ENCODE measurements at regions not wholly inside any gene's neighbourhood (a gene's known extent, or its start where the extent isn't known, plus 50 kb on each side); places are given as distances from the start of the nearest gene placed in this dataset.
"Not testable (repeated sequence)": the region's sequence is repeated elsewhere in the genome, so short reads cannot be mapped to it uniquely, and the experiment has no call there.

DNA sequence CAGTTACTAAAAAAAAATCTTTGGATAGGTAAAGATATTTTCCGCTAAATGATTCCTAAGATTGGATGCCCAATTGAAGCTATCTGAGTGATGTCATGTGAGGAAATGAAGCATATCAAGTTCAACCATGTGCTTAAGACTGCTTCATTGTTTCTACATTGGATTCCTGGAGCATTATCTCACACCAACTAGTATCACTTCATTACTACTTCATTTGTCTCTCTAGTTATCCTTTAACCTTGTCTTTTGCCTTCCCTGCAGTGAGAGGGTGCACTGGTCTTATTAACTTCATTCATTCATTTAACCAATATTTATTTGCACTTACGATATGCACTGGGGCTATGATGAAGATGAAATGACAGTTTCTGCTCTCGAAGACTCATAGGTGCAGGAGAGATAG lies 198.1 kb downstream of the SLC38A4 start:
- no peak for DNase-seq (ENCODE audit: low read depth in 2 of 3, low spot score in 1 of 3)

DNA sequence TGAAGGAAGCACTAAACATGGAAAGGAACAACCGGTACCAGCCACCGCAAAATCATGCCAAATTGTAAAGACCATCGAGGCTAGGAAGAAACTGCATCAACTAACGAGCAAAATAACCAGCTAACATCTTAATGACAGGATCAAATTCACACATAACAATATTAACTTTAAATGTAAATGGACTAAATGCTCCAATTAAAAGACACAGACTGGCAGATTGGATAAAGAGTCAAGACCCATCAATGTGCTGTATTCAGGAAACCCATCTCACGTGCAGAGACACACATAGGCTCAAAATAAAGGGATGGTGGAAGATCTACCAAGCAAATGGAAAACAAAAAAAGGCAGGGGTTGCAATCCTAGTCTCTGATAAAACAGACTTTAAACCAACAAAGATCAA lies 206.3 kb downstream of the SLC38A4 start:
- DNase-seq (ENCODE audit: low read depth in 2 of 3, low spot score in 1 of 3), result not testable (repeated sequence)

DNA sequence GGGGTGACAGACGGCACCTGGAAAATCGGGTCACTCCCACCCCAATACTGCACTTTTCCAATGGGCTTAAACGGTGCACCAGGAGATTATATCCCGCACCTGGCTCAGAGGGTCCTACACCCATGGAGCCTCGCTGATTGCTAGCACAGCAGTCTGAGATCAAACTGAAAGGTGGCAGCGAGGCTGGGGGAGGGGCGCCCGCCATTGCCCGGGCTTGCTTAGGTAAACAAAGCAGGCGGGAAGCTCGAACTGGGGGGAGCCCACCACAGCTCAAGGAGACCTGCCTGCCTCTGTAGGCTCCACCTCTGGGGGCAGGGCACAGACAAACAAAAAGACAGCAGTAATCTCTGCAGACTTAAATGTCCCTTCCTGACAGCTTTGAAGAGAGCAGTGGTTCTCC lies 208.1 kb downstream of the SLC38A4 start:
- DNase-seq (ENCODE audit: low read depth in 2 of 3, low spot score in 1 of 3), result not testable (repeated sequence)

DNA sequence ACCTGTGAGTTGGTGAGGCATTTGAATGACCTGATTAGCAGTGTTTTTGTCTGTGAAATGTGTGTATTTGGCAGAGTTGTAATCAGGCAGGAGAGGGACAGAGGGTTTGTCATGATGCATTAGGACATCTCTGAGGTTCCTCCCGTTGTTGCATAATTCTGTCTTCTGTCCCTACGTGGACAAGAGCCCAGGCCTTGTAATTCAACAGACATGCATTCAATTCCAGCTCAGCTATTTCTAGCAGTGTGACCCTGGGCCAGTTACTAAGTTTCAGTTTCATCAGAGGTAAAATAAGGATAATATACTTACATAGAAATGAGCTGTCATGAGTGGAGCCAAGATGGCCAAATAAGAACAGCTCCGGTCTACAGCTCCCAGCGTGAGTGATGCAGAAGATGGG lies 208.6 kb downstream of the SLC38A4 start:
- no peak for DNase-seq (ENCODE audit: low read depth in 2 of 3, low spot score in 1 of 3)

DNA sequence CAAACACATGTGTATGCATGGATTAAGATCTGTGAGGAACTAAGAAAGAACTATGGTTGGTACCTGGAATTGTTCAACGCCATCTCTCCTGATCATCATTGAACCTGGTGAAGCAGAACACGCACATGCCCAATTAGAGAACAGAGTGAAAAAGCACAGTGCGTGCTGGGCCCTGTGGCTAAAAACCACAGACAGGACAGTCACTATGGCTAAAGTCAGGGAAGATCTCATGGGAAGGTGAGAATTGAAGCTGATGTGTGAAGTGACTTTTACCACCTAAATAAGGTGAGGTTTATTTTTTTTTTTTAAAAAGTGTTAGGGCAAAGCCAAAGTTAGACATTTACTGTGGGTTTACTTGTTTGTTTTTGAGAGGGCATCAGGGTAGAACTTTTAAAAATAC lies 215.0 kb downstream of the SLC38A4 start:
- DNase-seq (ENCODE audit: low read depth in 2 of 3, low spot score in 1 of 3), result no peak

DNA sequence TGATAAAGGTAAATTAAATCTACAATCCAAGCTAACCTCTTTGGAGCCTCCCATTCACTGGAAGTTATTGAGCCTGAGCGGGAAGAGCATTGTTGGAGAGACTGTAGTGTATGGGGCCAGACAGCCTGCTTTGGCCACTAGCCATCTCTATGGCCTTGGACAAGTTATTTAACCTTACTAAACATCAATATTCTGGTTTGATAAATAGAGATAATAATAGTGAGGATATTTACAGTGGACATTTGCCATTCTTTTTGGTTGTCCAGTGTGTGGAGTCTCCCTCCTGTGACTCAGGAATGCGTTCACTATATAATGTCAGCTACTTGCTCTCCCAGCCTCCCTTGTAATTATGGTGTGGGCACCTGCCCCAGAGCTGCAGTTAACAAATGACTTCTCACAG lies 216.1 kb downstream of the SLC38A4 start:
- DNase-seq (ENCODE audit: low read depth in 2 of 3, low spot score in 1 of 3), result no peak

DNA sequence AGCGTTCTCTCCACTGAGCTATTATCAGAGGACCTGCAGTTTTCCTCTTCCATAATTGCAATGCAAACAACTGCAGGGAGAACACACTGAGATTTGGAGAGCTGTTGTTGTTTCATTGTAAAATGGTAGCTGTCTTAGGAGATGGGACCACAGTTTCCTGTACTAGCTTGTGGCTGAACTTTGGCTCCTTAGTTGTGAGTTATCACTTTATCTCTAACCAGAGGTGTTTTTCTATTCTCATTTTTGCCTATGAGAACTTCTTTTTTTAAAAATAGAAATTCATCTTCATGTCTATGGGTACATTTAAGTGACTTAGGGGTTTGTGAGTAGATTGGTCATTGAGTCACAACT lies 216.5 kb downstream of the SLC38A4 start:
- no peak for DNase-seq (ENCODE audit: low read depth in 2 of 3, low spot score in 1 of 3)

DNA sequence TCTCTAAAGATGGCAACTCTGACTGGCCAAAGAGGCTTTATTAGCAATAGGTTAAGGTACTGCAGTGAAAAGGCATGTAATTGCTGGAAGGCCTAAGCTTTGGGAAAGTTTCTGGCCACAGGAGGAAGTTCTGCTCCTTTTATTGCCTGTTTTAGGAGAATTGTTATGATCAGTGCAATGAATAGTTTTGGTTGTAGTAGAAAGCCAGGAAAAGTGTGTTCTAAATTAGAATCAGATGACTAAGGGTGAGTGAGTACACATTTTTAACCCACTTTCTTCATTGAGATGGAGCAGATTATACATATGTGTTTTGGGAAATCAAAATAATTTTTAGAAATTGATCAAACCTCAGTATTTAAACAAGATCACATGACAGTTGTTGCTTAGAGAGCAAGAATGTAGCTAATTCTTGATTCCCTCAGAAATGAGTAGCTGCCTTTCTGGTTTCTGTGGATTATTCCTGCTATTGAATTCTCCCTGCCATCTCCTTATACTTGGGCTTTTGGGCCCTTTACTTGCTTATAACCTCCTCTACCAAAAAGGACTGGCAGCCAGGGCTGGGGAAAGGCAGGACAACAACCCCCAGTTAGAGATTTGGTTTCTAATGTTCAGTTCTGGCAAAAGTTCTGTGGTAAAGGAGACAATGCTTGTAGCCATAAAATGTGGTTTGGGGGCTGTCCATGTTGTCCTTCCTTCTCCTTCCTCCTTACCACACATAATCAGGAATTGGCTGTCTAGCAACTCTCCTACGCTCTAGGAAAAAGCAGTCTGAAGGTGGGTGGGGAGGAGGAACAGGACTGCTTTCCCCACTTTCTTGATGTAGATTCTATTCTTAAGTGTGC lies 217.1 kb downstream of the SLC38A4 start:
- no peak for DNase-seq (ENCODE audit: low read depth in 2 of 3, low spot score in 1 of 3)

DNA sequence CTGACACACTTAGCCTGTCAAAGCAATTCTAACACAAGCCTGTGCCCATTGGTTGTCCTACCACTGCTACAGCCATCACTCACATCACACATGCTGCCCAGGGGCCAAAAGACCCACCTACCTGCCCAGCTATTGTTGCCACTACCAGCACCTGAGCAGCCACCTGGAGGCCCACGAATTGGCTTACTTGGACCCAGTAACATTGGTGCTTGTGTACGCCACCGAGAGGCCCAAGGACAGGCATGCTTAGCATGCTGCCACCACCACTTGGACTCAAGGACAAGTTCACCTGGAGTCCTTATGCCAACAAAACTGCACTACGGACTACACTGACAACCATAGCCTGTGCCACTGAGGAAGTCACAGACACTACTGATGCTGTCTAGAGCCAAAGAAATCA lies 221.1 kb downstream of the SLC38A4 start:
- no peak for DNase-seq (ENCODE audit: low read depth in 2 of 3, low spot score in 1 of 3)

DNA sequence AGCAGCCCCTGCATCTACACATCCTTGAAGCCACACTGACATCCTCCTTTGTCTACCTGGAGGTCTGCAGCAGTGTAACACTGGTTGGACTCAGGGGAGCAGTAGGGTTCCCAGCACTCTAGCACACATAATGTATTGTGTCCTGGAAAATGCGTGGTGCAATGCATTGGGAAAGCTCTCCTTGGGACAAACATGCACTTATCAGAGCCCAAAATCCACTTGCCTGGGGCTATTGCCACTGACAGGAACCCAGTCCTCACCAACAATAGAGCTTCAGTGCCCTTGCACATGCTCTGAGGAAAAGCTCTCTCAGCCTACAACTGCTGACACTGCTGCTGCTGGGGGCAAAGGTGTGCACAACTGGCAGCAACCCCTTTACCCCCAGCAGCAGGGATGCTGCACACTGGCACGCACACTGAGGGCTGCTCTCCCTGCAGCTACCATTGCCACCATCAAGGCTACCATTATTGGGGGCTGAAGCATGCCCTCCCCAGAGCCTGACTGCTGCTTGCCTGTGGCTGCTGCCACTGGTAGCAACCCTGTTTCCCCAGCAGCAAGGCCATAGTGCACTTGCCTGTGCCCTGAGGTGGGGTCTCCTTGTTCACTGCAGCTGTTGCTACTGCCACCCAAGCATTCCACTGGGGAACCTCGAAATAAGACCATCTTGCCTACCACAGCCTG lies 221.9 kb downstream of the SLC38A4 start:
- DNase-seq (ENCODE audit: low read depth in 2 of 3, low spot score in 1 of 3), result no peak

DNA sequence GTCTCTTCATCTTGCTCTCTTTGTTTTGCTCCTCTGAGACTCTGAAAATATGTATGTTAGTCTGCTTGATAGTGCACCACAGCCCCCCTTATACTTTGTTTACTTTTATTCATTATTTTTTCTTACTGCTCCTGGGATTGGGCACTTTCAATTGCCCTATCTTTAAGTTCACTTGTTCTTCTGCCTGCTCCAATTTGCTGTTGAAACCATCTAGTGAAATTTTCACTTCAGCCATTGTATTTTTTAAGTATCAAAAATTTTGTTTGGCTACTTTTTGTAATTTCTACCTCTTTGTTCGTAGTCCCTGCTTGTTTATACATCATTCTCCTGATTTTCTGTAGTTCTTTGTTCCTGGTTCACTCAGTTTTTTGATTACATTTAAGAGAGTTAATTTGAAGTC lies 223.3 kb downstream of the SLC38A4 start:
- no peak for DNase-seq (ENCODE audit: low read depth in 2 of 3, low spot score in 1 of 3)

DNA sequence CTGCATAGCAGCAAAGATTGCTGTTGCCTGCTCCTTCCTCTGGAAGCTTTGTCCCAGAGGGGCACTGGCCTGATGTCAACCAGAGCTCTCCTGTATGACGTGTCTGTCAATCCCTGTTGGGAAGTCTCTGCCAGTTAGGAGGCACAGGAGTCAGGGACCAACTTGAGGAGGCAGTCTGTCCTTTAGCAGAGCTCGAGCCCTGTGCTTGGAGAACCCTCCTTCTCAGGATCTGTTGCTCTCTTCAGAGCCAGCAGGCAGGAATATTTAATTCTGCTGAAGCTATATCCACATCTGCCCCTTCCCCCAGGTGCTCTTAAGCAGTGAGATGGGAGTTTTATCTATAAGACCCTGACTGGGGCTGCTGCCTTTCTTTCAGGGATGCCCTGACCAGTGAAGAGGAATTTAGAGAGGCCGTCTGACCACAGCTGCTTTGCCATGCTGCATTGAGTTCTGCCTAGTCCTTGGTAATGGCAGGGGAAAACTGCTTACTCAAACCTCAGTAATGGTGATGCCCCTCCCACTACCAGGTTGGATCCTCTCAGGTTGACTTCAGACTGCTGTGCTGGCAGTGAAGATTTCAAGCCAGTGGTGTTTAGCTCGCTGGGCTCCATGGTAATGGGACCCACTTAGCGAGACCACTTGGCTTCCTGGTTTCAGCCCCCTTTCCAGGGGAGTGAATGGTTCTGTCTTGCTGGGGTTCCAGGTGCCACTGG lies 218.6 kb upstream of the SLC38A2 start:
- no peak for DNase-seq (ENCODE audit: low read depth in 2 of 3, low spot score in 1 of 3)

DNA sequence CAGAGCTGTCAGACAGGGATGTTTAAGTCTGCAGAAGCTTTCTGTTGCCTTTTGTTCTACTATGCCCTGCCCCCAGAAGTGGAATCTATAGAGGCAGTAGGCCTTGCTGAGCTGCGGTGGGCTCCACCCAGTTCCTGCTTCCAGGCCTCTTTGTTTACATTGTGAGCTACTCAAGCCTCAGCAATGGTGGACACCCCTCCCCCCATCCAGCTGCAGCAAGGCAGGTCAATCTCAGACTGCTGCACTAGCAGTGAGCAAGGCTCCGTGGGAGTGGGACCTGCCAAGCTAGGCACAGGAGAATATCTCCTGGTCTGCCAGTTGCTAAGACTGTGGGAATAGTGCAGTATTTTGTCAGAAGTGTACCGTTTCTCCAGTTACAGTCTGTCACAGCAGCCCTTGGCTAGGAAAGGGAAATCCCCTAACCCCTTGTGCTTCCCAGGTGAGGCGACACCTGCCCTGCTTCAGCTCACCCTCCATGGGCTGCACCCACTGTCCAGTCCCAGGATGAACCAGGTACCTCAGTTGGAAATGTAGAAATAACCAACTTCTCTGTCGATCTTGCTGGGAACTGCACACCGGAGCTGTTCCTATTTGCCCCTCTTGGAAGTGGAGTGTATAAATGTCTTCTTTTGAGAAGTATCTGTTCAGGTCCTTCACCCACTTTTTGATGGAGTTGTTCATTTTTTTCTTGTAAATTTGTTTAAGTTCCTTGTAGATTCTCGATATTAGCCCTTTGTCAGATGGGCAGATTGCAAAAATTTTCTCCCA lies 213.5 kb upstream of the SLC38A2 start:
- no peak for DNase-seq (ENCODE audit: low read depth in 2 of 3, low spot score in 1 of 3)

DNA sequence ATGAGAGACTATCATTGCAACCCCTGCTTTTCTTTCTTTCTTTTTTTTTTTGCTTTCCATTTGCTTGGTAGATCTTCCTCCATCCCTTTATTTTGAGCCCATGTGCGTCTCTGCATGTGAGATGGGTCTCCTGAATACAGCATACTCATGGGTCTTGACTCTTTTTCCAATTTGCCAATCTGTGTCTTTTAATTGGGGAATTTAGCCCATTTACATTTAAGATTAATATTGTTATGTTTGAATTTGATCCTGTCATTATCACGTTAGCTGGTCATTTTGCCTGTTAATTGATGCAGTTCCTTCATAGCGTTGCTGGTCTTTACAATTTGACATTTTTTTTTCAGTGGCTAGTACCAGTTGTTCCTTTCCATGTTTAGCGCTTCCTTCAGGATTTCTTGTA lies 211.5 kb upstream of the SLC38A2 start:
- not testable (repeated sequence) for DNase-seq (ENCODE audit: low read depth in 2 of 3, low spot score in 1 of 3)

DNA sequence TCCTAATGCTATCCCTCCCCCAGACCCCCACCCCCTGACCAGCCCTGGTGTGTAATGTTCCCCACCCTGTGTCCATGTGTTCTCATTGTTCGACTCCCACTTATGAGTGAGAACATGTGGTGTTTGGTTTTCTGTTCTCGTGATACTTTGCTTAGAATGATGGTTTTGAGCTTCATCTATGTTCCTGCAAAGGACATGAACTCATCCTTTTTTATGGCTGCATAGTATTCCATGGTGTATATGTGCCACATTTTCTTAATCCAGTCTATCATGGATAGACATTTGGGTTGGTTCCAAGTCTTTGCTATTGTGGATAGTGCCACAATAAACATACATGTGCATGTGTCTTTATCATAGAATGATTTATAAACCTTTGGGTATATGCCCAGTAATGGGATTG lies 209.4 kb upstream of the SLC38A2 start:
- not testable (repeated sequence) for DNase-seq (ENCODE audit: low read depth in 2 of 3, low spot score in 1 of 3)

DNA sequence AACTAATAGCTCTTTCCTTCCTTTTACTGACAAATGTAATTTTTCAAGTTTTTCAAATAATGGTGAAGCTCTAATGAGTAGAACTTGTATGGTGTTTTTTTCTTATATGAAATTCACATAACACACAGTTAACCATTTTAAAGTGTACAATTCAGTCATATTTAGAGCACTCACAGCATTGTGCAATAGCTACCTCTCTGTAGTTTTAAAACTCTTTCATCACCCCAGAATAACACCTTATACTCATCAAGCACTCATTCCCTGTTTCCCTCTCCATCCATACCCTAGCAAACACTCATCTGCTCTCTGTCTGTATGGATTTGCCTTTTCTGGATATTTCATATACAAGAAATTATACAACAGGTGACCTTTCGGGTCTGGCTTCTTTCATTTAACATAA lies 207.9 kb upstream of the SLC38A2 start:
- DNase-seq (ENCODE audit: low read depth in 2 of 3, low spot score in 1 of 3), result no peak

DNA sequence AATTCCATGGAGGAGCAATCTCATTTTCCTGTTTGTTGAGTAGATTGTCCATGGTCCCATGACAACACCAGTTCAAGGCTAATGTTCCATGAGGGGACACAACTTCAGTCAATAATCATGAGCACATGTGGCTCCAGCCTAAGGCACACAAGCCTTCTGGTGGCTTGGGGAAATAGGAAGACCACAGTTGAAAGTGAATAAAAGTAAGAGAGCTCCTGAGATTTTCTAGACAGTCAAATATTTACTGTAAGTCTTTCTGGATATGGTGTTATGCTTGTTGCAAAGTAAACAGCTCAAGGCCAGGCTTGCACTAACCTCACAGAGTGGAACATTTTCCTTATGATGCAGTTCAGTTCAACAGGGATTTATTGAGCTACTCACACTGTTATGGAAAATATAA lies 206.9 kb upstream of the SLC38A2 start:
- no peak for DNase-seq (ENCODE audit: low read depth in 2 of 3, low spot score in 1 of 3)

DNA sequence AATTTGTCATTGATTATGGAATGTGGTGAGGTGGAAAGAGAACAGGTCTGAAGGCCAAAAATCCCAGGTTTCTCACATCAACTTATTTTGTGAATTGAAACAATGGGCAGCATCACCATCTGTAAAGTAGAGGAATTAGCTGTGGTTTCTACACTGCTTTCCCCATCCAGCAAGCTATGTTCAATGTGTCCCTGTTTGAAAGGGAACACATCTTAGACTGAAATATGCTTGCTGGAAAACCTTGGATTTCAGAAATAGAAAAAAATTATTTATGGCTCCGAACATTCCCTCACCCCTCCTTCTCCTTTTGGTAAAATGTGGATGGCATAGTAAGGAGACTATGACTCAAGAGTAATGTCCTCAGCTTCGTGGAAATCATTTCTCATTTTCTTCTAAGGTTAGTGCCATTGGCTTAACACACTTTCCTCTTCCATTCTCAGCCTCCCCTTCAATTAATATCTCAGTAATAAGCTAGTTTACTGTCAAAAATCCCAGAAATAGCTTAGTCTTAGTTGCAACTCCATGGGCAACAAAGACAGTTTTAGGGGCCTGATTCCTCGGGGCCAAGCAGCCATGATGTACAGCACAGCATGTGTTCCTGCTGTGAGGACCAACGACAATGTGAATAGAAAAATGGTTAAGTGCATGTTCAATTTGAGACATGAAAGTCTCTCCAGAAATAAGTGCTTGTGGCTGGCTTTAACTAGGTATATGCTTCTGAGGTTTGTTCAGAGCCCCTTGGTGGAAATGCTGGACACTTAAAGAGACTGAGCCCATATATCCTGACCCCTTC lies 205.8 kb upstream of the SLC38A2 start:
- no peak for DNase-seq (ENCODE audit: low read depth in 2 of 3, low spot score in 1 of 3)

DNA sequence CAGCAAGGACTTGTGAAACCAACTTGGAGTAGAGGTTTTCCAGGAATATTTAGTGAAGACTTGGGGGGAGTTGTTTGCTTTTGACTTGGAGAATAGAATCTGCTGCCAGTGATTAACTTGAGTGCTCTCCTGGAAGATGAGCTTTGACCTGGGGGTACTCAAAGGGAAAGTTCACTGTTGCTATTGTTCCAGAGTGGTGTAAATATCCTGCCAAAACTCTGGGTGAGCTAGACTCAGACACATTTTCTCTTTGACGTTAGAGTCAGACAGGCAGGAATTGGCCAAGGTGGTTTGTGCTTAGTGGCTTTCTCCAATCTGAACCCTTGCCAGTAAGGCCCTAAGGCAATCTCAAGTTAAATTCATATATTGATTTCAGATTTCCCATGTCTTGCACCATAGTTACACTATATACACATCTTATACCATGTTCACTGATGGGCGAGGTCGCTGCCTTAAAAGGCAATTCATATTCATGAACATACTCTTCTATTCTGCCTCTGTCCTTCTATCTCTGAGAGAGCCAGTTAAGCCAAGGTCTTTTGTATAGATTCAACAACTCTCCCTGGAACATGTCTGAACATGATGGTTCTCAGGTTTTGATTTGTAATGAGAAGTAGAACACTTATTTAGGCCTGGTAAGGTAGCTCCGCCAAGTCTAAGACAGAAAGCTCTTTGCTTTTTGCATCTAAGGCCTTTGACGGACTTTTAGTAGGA lies 204.6 kb upstream of the SLC38A2 start:
- DNase-seq (ENCODE audit: low read depth in 2 of 3, low spot score in 1 of 3), result no peak

DNA sequence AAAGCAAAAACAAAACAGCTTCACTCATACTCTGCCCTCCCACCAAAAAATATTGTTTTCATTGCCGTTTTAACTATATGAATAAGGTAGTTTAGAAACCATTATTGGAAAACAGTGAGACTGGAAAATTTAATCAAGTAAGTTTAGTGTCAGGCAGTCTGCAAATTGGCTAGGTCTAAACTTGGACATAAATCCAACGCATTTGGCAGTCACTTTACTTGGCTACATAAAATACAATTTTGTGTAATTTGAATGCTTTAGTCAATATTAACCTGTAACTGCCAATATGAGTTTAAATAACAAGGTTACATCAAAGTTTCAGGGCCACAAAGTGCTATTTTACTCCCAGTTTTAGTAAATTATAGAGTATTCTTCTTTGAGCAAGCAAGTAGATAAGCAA lies 202.3 kb upstream of the SLC38A2 start:
- DNase-seq (ENCODE audit: low read depth in 2 of 3, low spot score in 1 of 3), result no peak
